ENCODE measurements at regions not wholly inside any gene's neighbourhood (a gene's known extent, or its start where the extent isn't known, plus 50 kb on each side); places are given as distances from the start of the nearest gene placed in this dataset.
"Not testable (repeated sequence)": the region's sequence is repeated elsewhere in the genome, so short reads cannot be mapped to it uniquely, and the experiment has no call there.

GRCh38 chr4:129905256-129905655, 809.3 kb downstream of the C4orf33 start:
- DNase-seq, result no peak

- no peak for DNase-seq
These were observed 812.2 kb downstream of the C4orf33 start for GRCh38 chr4:129908117-129908516.

GRCh38 chr4:129916991-129917390, 821.0 kb downstream of the C4orf33 start:
- no peak for DNase-seq

- DNase-seq, result no peak
These were observed 821.7 kb downstream of the C4orf33 start for GRCh38 chr4:129917651-129918050.

GRCh38 chr4:129926936-129927335, 831.0 kb downstream of the C4orf33 start:
- no peak for DNase-seq

- no peak for DNase-seq
These were observed 833.1 kb downstream of the C4orf33 start for GRCh38 chr4:129929052-129929451.

- no peak for DNase-seq
These were observed 834.0 kb downstream of the C4orf33 start for GRCh38 chr4:129929984-129930383.

GRCh38 chr4:129950217-129950616, 854.3 kb downstream of the C4orf33 start:
- no peak for DNase-seq

- DNase-seq, result no peak
These were observed 870.2 kb downstream of the C4orf33 start for GRCh38 chr4:129966175-129966574.

- no peak for DNase-seq
These were observed 872.4 kb downstream of the C4orf33 start for GRCh38 chr4:129968366-129968765.

GRCh38 chr4:129968778-129969177, 872.8 kb downstream of the C4orf33 start:
- no peak for DNase-seq

- no peak for DNase-seq
These were observed 874.8 kb downstream of the C4orf33 start for GRCh38 chr4:129970801-129971200.

- DNase-seq, result no peak
These were observed 875.5 kb downstream of the C4orf33 start for GRCh38 chr4:129971419-129971818.

GRCh38 chr4:129972257-129972656, 876.3 kb downstream of the C4orf33 start:
- DNase-seq, result no peak

- no peak for DNase-seq
These were observed 878.8 kb downstream of the C4orf33 start for GRCh38 chr4:129974730-129975129.

- DNase-seq, result no peak
These were observed 882.4 kb downstream of the C4orf33 start for GRCh38 chr4:129978315-129978714.

GRCh38 chr4:129988957-129989356, 893.0 kb downstream of the C4orf33 start:
- no peak for DNase-seq

- DNase-seq, result no peak
These were observed 898.8 kb downstream of the C4orf33 start for GRCh38 chr4:129994715-129995114.

GRCh38 chr4:129998436-129999150, 902.6 kb downstream of the C4orf33 start:
- no peak for DNase-seq

- DNase-seq, result no peak
These were observed 903.2 kb downstream of the C4orf33 start for GRCh38 chr4:129999156-129999555.

GRCh38 chr4:130008461-130008860, 912.5 kb downstream of the C4orf33 start:
- no peak for DNase-seq

- DNase-seq, result not testable (repeated sequence)
These were observed 916.9 kb downstream of the C4orf33 start for GRCh38 chr4:130012806-130013205.

- DNase-seq, result no peak
These were observed 925.8 kb downstream of the C4orf33 start for GRCh38 chr4:130021706-130022105.

- DNase-seq, result no peak
These were observed 927.1 kb downstream of the C4orf33 start for GRCh38 chr4:130023088-130023487.

GRCh38 chr4:130025701-130026100, 929.7 kb downstream of the C4orf33 start:
- no peak for DNase-seq
